Activated CD8-positive, alpha-beta T cell treated with anti-CD3 and anti-CD28 coated beads for 36 hours (primary cell): ENCODE measurements at regions not wholly inside any gene's neighbourhood (a gene's known extent, or its start where the extent isn't known, plus 50 kb on each side); places are given as distances from the start of the nearest gene placed in this dataset.
"Not testable (repeated sequence)": the region's sequence is repeated elsewhere in the genome, so short reads cannot be mapped to it uniquely, and the experiment has no call there.

ENCODE experiments used
- ATAC-seq: fragments of 200-7000 bp; cut with Tn5 transposase; one replicate; pipeline ENCODE4 v1.10.0; 2021; ENCODE audit warnings: mild to moderate bottlenecking, moderate library complexity
- CTCF ChIA-PET: fragments of 350-600 bp; sonication (Branson Sonifier 250); formaldehyde crosslinking; loops from one replicate; lab custom pipeline; 2021; ENCODE audit warnings: antibody characterized with exemption; lab: Charles Lee
- POLR2A ChIA-PET: fragments of 350-600 bp; sonication (Branson Sonifier 250); formaldehyde crosslinking; loops from one replicate; lab custom pipeline; 2021; ENCODE audit warnings: antibody characterized with exemption; lab: Charles Lee
- DNase-seq: peaks from one replicate; pipeline ENCODE4 v3.0.0-alpha.2; 2020
- H3K27ac Mint-ChIP-seq: one replicate; pipeline ENCODE4 v1.8.0; 2021; ENCODE audit warnings: mild to moderate bottlenecking, mixed read lengths
- H3K27me3 Mint-ChIP-seq: one replicate; pipeline ENCODE4 v1.8.0; 2021; ENCODE audit warnings: mixed read lengths
- H3K36me3 Mint-ChIP-seq: one replicate; pipeline ENCODE4 v1.8.0; 2021; ENCODE audit warnings: low read depth, mixed read lengths
- H3K4me1 Mint-ChIP-seq: one replicate; pipeline ENCODE4 v1.8.0; 2021; ENCODE audit warnings: low read depth, mixed read lengths
- H3K4me3 Mint-ChIP-seq: one replicate; pipeline ENCODE4 v1.8.0; 2021; ENCODE audit warnings: mild to moderate bottlenecking, moderate library complexity, mixed read lengths
- H3K9me3 Mint-ChIP-seq: one replicate; pipeline ENCODE4 v1.8.0; 2021; ENCODE audit warnings: mixed read lengths
- intact Hi-C: fragments of 100-400 bp; cut with micrococcal nuclease; formaldehyde crosslinking; loops from one replicate; pipeline ENCODE4 v1.10.0; 2022

DNA sequence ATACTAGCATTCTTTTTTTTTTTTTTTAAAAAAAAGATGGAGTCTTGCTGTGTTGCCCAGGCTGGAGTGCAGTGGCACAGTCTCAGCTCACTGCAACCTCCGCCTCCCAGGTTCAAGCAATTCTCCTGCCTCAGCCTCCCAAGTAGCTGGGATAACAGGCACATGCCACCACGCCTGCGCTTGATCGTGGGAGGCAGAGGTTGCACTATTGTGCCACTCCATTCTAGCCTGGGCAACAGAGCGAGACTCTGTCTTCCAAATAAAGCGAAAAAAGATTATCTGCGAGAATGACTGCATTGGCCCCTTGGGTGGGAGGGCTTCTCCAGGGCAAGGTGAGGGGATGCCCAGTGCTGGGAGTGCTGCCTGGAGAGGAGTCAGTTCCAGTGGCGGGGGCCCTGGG lies 1357.1 kb downstream of the CDH12 start:
- H3K27me3 Mint-ChIP-seq: not testable (repeated sequence)

GRCh38 chr5:21495235-21495634 lies 1357.9 kb downstream of the CDH12 start:
- peaks cover 11% of the 10 kb centered on the region for H3K36me3 Mint-ChIP-seq
- DNase-seq, H3K27me3 Mint-ChIP-seq, ATAC-seq, H3K4me3 Mint-ChIP-seq, POLR2A ChIA-PET, intact Hi-C loops, H3K27ac Mint-ChIP-seq, CTCF ChIA-PET, H3K9me3 Mint-ChIP-seq, H3K4me1 Mint-ChIP-seq: not testable (repeated sequence)

More for the DNA sequence above, 1357.1 kb downstream of the CDH12 start:
- H3K9me3 Mint-ChIP-seq, H3K27ac Mint-ChIP-seq, H3K4me3 Mint-ChIP-seq, H3K4me1 Mint-ChIP-seq, ATAC-seq, intact Hi-C loops, POLR2A ChIA-PET, CTCF ChIA-PET, DNase-seq: not testable (repeated sequence)
- H3K36me3 Mint-ChIP-seq: peaks cover 11% of the 10 kb centered on the region

- H3K4me3 Mint-ChIP-seq, CTCF ChIA-PET, POLR2A ChIA-PET, ATAC-seq, DNase-seq, H3K4me1 Mint-ChIP-seq, H3K9me3 Mint-ChIP-seq, H3K27ac Mint-ChIP-seq, H3K27me3 Mint-ChIP-seq, intact Hi-C loops: not testable (repeated sequence)
- H3K36me3 Mint-ChIP-seq: peaks cover 11% of the 10 kb centered on the region
Observed at GRCh38 chr5:21494033-21494432, 1359.1 kb downstream of the CDH12 start.

DNA sequence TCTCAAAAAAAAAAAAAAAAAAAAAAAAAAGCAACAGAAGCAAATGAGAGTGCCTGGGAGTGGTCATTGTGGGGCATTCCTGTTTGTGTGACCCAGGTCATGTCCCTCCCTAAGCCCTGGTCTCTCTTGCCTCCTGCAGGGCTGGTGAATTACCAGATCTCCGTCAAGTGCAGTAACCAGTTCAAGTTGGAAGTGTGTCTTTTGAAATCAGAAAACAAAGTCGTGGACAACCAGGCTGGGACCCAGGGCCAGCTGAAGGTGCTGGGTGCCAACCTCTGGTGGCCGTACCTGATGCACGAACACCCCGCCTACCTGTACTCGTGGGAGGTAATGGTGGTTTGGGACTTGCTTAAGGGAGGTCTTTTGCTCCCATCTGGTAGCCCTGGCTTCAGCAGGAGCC lies 1362.0 kb downstream of the CDH12 start:
- DNase-seq, H3K4me3 Mint-ChIP-seq, POLR2A ChIA-PET, CTCF ChIA-PET, H3K9me3 Mint-ChIP-seq, H3K36me3 Mint-ChIP-seq, intact Hi-C loops, H3K4me1 Mint-ChIP-seq, H3K27ac Mint-ChIP-seq, ATAC-seq, H3K27me3 Mint-ChIP-seq: not testable (repeated sequence)

GRCh38 chr5:21488828-21489227 lies 1364.3 kb downstream of the CDH12 start:
- intact Hi-C loops, ATAC-seq, H3K27me3 Mint-ChIP-seq, H3K9me3 Mint-ChIP-seq, H3K27ac Mint-ChIP-seq, POLR2A ChIA-PET, H3K4me1 Mint-ChIP-seq, H3K36me3 Mint-ChIP-seq, CTCF ChIA-PET, H3K4me3 Mint-ChIP-seq, DNase-seq: not testable (repeated sequence)

DNA sequence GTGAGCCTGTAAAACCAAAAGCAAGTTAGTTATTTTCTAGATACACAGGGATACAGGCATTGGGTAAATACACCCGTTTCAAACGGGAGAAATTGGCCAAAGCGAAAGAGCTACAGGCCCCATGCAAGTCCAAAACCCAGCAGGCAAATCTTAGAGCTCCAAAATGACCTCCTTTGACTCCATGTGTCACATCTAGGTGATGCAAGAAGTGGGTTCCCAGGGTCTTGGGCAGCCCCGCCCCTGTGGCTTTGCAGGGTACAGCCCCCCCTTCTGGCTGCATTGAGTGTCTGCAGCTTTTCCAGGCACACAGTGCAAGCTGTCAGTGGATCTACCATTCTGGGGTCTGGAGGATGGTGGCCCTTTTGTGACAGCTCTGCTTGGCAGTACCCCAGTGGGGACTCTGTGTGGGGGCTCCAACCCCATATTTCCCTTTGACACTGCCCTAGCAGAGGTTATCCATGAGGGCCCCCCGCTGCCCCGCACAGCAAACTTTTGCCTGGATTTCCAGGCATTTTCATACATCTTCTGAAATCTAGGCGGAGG lies 1367.6 kb downstream of the CDH12 start:
- H3K4me3 Mint-ChIP-seq, POLR2A ChIA-PET, H3K36me3 Mint-ChIP-seq, CTCF ChIA-PET, H3K9me3 Mint-ChIP-seq, intact Hi-C loops, H3K27me3 Mint-ChIP-seq, H3K4me1 Mint-ChIP-seq, H3K27ac Mint-ChIP-seq, ATAC-seq: not testable (repeated sequence)
- DNase-seq: peak; percentile 34

DNA sequence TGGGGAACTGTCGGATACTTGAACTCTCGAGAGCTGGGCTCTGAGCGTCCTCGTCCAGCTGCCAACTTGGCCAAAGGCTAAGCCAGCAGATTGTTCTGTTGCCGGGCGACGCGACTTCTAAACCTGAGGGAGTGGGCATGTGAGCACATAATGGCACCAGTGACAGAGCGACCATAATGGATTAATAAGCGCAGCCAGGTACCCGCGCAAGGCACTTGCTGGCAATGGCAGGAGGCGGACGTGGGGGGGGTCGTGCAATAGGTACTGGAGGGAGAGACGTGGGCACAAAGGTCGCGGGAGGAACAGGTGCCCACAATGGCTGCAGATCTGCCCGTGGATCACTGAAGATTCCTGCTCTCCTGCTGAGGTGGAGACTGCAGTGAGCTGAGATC lies 1368.7 kb downstream of the CDH12 start:
- CTCF ChIA-PET, intact Hi-C loops, H3K36me3 Mint-ChIP-seq, DNase-seq, ATAC-seq, H3K9me3 Mint-ChIP-seq, H3K4me3 Mint-ChIP-seq, H3K27ac Mint-ChIP-seq, H3K4me1 Mint-ChIP-seq, POLR2A ChIA-PET, H3K27me3 Mint-ChIP-seq: not testable (repeated sequence)

DNA sequence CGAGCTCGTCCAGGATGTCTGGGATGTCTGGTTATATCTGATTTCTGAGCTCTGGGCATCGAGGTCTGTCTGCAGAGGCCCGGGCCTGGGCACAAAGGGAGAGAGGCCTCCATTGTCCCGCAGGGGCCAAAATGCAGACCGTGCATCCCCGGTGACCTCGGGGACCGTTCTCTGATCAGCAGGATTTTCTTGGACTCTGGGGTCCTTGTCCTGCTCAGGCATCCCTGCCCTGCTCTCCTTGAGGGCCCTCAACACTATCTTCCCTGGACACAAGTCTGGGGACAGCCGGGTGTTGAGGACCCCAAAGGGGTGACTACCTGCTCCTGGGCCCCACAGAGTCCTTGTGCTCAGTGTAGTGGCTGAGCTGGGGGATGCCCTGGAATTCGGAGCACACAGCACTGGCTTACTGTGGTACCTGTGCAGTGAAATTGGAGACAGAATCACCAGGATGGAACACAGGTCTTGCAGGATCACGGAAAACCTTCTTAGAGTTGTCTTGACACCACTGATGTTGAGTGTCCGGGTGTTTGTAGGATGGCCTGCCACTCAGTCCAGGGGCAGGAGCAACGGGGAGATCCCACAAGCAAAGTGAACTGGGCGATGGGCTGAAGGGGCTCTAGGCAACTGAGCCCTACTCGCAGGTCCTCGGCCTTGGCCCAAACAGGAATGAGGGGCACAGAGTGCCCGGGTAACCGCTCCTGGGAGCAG lies 1369.2 kb downstream of the CDH12 start:
- H3K27ac Mint-ChIP-seq, H3K36me3 Mint-ChIP-seq, intact Hi-C loops, POLR2A ChIA-PET, ATAC-seq, H3K4me1 Mint-ChIP-seq, H3K4me3 Mint-ChIP-seq, H3K9me3 Mint-ChIP-seq, H3K27me3 Mint-ChIP-seq, DNase-seq, CTCF ChIA-PET: not testable (repeated sequence)

DNA sequence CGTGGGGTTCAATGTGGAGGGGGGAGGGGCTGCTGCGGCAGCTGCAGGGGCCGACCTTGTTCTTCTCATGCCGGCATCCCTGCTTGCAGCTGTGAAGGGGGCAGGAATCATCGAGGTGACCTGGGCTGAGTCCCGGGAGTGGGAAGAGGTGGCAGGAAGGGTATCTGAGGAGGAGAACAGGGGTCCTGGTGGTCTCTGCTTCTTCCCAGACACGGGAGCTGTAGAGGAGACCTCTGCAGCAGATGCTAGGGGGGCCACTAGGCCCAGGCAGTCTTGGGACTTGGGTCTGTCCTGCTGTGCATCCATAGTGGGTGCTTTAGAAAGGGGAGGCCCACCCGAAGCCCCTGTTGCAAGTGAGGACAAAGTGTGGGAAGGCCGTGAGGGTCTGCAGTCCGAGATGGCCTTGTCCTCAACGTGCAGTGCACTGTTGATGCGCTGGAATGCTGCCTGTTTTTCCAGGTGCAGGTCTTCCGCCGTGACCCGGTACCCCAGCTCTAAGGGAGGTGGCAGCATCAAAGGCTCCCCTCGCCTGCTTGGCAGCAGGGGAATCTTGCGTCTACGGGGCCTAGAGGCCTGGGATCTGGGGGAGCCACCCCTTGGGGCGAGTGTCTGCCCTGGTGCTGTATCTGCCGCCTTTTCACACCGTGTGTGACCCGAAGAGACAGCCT lies 1370.0 kb downstream of the CDH12 start:
- CTCF ChIA-PET, DNase-seq, H3K36me3 Mint-ChIP-seq, H3K27me3 Mint-ChIP-seq, H3K4me3 Mint-ChIP-seq, intact Hi-C loops, H3K9me3 Mint-ChIP-seq, H3K4me1 Mint-ChIP-seq, ATAC-seq, H3K27ac Mint-ChIP-seq, POLR2A ChIA-PET: not testable (repeated sequence)

- ATAC-seq, H3K4me3 Mint-ChIP-seq, DNase-seq, H3K9me3 Mint-ChIP-seq, POLR2A ChIA-PET, H3K27me3 Mint-ChIP-seq, intact Hi-C loops, H3K27ac Mint-ChIP-seq, CTCF ChIA-PET, H3K4me1 Mint-ChIP-seq, H3K36me3 Mint-ChIP-seq: not testable (repeated sequence)
Observed at GRCh38 chr5:21482522-21482921, 1370.6 kb downstream of the CDH12 start.

- H3K27ac Mint-ChIP-seq, POLR2A ChIA-PET, H3K27me3 Mint-ChIP-seq, ATAC-seq, CTCF ChIA-PET, intact Hi-C loops, H3K4me1 Mint-ChIP-seq, H3K36me3 Mint-ChIP-seq, DNase-seq, H3K4me3 Mint-ChIP-seq, H3K9me3 Mint-ChIP-seq: not testable (repeated sequence)
Observed at GRCh38 chr5:21481320-21482270, 1371.5 kb downstream of the CDH12 start.
